ENCODE measurements at regions not wholly inside any gene's neighbourhood (a gene's known extent, or its start where the extent isn't known, plus 50 kb on each side); places are given as distances from the start of the nearest gene placed in this dataset.

DNA sequence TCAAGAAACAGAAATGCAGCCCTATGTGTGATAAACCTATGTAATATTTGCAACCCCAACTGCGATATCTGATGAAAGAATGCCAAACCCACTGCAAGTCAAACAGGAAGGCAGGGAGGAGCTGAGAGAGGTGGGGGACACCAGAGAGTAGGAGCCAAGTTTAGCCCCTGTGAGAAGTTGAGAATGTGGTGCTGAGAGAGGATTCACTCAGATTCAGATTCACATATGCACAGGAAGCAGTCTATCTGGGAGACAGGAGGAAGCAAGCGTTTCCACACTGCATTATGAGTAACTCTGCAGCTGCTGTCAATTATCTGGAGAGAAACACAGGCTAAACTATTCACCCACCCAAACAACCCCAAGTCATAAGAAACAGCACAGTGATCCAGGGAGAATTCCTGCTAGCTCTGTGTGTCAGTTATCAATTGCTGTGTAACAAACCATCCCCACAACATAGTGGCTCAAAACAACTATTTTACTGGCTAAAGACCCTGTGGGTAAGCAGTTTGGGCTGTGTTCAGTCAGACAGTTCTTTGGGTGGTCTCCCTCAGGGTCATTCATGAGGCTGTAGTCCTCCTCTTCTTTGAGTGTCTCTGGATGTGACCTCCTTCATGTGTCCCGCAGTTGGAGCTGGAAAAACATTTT, 161.9 kb upstream of the RAI14 start:
- no peak for DNase-seq (ENCODE audit: low read depth)
- no peak for TF ChIP-seq MYC (IDR thresholded peaks at IDR 0.05; ENCODE audit: low read depth, low read length)
- TF ChIP-seq, protein P1, sequence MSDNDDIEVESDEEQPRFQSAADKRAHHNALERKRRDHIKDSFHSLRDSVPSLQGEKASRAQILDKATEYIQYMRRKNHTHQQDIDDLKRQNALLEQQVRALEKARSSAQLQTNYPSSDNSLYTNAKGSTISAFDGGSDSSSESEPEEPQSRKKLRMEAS (IDR thresholded peaks at IDR 0.05; ENCODE audit: low read depth, low read length) = no peak
- TF ChIP-seq, protein P2, sequence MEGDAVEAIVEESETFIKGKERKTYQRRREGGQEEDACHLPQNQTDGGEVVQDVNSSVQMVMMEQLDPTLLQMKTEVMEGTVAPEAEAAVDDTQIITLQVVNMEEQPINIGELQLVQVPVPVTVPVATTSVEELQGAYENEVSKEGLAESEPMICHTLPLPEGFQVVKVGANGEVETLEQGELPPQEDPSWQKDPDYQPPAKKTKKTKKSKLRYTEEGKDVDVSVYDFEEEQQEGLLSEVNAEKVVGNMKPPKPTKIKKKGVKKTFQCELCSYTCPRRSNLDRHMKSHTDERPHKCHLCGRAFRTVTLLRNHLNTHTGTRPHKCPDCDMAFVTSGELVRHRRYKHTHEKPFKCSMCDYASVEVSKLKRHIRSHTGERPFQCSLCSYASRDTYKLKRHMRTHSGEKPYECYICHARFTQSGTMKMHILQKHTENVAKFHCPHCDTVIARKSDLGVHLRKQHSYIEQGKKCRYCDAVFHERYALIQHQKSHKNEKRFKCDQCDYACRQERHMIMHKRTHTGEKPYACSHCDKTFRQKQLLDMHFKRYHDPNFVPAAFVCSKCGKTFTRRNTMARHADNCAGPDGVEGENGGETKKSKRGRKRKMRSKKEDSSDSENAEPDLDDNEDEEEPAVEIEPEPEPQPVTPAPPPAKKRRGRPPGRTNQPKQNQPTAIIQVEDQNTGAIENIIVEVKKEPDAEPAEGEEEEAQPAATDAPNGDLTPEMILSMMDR (IDR thresholded peaks at IDR 0.05; ENCODE audit: low read depth, low read length) = no peak
- no peak for TF ChIP-seq POLR2A (IDR thresholded peaks at IDR 0.05; ENCODE audit: extremely low read depth, insufficient read length)

DNA sequence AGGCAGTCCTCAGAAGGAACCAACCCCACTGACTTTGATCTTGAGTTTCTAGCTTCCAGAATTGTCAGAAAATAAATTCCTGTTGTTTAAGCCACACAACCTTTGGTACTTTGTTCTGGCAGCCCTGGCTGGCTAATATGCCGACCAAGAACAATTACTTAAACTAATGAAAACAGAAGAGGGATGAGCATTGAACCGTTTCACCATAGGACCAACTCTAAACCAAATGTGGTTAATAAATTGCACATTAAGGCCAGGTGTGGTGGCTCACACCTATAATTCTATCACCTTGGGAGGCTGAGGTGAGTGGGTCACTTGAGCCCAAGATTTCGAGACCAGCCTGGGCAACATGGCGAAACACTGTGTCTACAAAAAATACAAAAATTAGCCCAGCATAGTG, 160.9 kb upstream of the RAI14 start:
- no peak for DNase-seq (ENCODE audit: low read depth)
- H3K4me3 ChIP-seq (ENCODE audit: low read depth, low read length) = no peak overlapping the region
- TF ChIP-seq, protein P2 (IDR thresholded peaks at IDR 0.05; ENCODE audit: low read depth, low read length) = no peak
- TF ChIP-seq MYC (IDR thresholded peaks at IDR 0.05; ENCODE audit: low read depth, low read length) (no peak), POLR2A (IDR thresholded peaks at IDR 0.05; ENCODE audit: extremely low read depth, insufficient read length) (no peak)
- TF ChIP-seq, protein P1 (IDR thresholded peaks at IDR 0.05; ENCODE audit: low read depth, low read length) = no peak

More for the DNA sequence above, 161.9 kb upstream of the RAI14 start:
- H3K4me3 ChIP-seq (ENCODE audit: low read depth, low read length) = no peak overlapping the region

DNA sequence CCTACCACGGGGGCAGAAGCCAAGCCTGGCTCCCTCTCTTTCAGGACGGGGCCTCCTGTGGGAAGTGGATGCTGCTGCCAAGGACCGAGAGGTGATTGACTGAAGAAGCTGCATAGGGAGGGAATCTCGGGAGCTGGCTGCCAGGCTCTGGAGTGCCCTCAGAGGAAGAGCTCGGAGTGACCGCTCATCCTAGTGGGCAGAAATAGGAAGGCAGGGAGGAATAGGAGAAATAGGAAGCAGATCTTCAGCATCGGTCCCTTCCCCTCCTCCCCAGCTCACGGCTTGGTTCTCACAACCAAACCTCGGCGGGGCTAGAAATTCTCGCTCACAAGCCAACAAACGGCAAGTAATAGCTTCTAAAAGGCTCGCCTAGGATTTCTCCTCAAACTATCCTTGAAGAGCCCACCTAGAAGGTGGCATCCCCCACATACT, 159.9 kb upstream of the RAI14 start:
- H3K4me3 ChIP-seq (ENCODE audit: low read depth, low read length) = no peak overlapping the region
- DNase-seq (ENCODE audit: low read depth) = no peak
- no peak for TF ChIP-seq POLR2A (IDR thresholded peaks at IDR 0.05; ENCODE audit: extremely low read depth, insufficient read length)
- TF ChIP-seq, protein P1 (IDR thresholded peaks at IDR 0.05; ENCODE audit: low read depth, low read length) = no peak
- no peak for TF ChIP-seq MYC (IDR thresholded peaks at IDR 0.05; ENCODE audit: low read depth, low read length)
- TF ChIP-seq, protein P2 (IDR thresholded peaks at IDR 0.05; ENCODE audit: low read depth, low read length) = no peak

DNA sequence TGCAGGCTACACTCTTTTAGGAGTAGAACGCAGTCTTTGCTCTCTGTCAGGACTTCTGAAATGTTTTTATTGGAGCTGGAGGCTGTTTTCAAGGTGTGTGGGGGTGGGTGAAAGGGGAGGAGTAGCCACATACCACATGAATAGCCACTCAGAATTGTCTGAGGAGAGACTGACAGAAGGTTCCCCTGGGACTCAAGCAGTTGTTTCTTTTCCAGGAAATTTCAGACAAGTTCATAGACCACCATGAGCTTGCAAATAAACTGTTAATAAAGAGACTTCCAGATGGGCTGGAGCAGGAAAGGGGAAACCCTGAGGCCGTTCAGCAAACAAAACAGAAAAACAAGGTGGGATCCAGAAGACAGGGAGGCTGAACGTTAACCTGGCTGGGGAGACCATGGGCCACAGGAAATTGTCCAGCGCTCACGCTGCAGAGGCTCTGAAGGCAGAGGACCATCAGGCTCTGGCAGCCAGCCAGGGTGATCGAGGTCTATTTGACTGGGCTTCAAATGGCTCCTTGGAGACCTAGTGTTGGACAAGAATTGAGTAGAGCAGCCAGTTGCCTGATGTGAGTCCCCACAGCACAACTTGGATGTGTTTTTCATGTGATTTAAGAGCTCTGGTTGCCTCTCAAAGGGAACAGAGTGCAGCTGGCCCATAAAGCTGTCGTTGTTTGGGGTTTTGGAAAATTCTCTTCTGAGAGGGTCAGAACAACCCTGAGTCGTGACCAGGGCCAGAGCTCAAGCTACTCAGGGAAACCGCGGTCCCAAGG, 159.2 kb upstream of the RAI14 start:
- H3K4me3 ChIP-seq (ENCODE audit: low read depth, low read length) = no peak overlapping the region
- DNase-seq (ENCODE audit: low read depth) = no peak
- TF ChIP-seq, protein P2 (IDR thresholded peaks at IDR 0.05; ENCODE audit: low read depth, low read length) = no peak
- TF ChIP-seq POLR2A (IDR thresholded peaks at IDR 0.05; ENCODE audit: extremely low read depth, insufficient read length) = no peak
- no peak for TF ChIP-seq MYC (IDR thresholded peaks at IDR 0.05; ENCODE audit: low read depth, low read length)
- TF ChIP-seq, protein P1 (IDR thresholded peaks at IDR 0.05; ENCODE audit: low read depth, low read length) = no peak

DNA sequence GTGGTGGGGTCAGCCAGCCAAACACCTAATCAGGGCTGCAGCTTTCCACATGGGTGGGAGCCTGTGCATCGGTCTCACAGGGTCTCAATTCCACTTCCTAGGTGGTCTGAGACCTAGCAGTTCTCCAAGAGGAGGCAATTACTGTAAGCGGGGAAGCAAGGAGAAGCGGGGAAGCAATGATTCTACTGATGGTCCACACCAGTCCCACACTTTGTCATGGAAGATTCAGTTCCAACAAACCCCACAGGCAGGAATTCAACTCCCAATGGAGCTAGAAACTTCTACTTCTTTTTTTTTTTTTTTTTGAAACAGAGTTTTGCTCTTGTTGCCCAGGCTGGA, 158.7 kb upstream of the RAI14 start:
- no peak for DNase-seq (ENCODE audit: low read depth)
- TF ChIP-seq, protein P2 (IDR thresholded peaks at IDR 0.05; ENCODE audit: low read depth, low read length) = no peak
- TF ChIP-seq, protein P1 (IDR thresholded peaks at IDR 0.05; ENCODE audit: low read depth, low read length) = no peak
- no peak overlapping the region for H3K4me3 ChIP-seq (ENCODE audit: low read depth, low read length)
